GM21825 (cell line): ENCODE measurements at regions not wholly inside any gene's neighbourhood (a gene's known extent, or its start where the extent isn't known, plus 50 kb on each side); places are given as distances from the start of the nearest gene placed in this dataset.
"Not testable (repeated sequence)": the region's sequence is repeated elsewhere in the genome, so short reads cannot be mapped to it uniquely, and the experiment has no call there.

Experiments used
- ATAC-seq: cut with Tn5 transposase; IDR thresholded peaks from one replicate; pipeline ENCODE4 v1.9.1; 2021; ENCODE audit warnings: mild to moderate bottlenecking, moderate library complexity; ENCODE audit not compliant: unreplicated experiment

GRCh38 chr14:101634202-101634849, 73.0 kb downstream of the DIO3 start:
- ATAC-seq: no peak

GRCh38 chr14:101634850-101635748, 73.8 kb downstream of the DIO3 start:
- ATAC-seq: no peak

- ATAC-seq: no peak
These were observed 74.7 kb downstream of the DIO3 start for GRCh38 chr14:101635749-101636560.

GRCh38 chr14:101639241-101639833, 78.0 kb downstream of the DIO3 start:
- ATAC-seq: no peak

DNA sequence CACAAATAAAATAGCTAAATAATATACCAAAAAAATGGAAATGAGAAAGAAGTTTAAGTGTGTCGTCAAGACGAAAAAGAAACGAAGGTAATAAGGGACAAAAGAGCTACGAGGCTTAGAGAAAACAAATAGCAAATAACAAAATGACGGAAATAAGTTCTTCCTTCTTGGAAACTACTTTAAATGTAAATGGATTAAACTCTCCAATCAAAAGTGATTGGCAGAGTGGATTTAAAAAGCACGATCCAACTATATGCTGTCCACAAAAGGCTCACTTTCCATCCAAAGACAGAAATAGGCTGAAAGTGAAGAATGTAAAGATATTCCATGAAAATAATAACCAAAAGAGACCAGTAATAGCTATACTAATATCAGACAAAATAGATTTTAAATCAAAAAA, 82.4 kb downstream of the DIO3 start:
- ATAC-seq: no peak

- no peak for ATAC-seq
These were observed 92.8 kb downstream of the DIO3 start for GRCh38 chr14:101654051-101654450.

- ATAC-seq: no peak
These were observed 96.1 kb downstream of the DIO3 start for GRCh38 chr14:101657372-101657771.

DNA sequence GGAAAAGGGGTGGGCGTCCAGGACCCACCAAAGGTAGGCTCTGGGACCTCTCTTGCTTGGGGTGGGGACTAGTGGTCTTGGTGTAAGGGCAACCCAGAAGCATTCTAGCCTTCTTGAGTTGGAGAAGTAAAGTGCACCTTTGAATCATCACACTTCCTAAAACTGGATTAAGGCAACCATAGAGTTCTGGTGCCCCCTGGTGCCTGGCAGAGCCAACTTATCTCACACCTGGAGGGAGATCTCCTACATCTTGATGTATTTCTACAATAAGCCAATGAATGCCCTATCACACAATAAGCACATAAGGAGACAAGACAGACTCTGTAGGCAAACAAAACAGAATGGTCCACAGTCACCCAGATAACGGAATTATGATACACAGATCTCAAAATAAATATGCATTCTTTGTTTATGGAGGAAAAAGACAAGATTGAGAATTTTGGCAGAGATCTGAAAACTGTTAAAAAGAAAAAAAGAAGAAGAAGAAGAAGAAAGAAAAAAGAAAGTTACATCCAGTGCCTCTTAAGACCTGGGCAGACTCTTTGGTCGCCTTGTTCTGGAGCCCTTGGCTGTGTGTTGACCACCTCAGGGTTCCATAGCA, 95.9 kb upstream of the PPP2R5C start:
- ATAC-seq: no peak

GRCh38 chr14:101666264-101666663, 95.2 kb upstream of the PPP2R5C start:
- ATAC-seq: no peak

- ATAC-seq: no peak
These were observed 91.9 kb upstream of the PPP2R5C start for GRCh38 chr14:101669629-101670028.

GRCh38 chr14:101673873-101674272, 87.6 kb upstream of the PPP2R5C start:
- no peak for ATAC-seq

GRCh38 chr14:101675835-101676234, 85.7 kb upstream of the PPP2R5C start:
- not testable (repeated sequence) for ATAC-seq

GRCh38 chr14:101677912-101678327, 83.6 kb upstream of the PPP2R5C start:
- not testable (repeated sequence) for ATAC-seq

- no peak for ATAC-seq
These were observed 79.7 kb upstream of the PPP2R5C start for GRCh38 chr14:101681795-101682194.

DNA sequence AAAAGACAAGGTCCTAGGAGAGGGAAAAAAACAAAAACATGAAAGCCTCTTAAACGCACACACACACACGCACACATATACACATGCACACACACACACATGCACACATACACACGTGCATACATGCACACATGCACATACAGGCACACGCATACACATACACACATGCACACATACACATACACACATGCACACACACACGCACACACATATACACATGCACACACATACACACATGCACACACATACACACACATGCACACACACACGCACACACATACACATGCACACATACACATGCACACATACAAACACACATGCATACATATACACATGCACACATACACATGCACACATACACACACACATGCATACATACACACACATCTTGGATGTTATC, 78.1 kb upstream of the PPP2R5C start:
- ATAC-seq: no peak

DNA sequence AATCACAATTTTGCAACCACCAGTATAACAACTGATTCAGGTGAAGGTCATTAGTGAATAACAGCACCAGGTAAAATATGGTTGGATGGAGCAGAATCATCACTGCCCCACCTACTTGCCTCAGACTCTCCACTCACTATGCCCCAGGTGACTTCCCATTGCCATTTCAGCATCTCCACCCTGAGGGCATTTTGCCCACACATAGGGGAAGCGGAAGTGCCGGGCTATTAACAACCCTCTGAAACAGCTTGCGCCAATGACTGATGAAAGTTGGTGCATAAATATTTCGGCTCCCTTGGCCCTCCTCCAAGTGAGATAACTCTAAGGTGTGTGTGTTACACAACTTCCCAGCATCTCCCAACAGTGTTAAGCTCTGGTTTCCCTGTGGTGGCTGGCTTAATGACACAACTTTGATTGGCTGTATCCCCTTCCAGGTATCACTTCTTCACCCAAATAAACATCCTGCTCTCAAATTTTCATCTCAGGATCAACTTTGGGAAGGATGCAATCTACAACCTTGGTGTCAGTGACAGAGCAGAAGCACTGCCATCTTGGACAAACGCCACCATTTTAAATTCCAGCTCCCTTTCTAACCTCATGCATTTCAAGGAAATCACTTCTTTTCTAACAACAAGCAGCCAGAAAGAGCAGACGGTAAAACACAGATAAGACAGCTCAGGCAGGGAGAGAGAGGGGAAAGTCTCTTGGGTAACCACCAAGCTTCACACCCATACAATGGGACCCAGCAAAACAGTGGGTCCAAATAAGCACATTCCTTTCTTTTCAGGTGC, 73.6 kb upstream of the PPP2R5C start:
- ATAC-seq: no peak

GRCh38 chr14:101689039-101689501, 72.4 kb upstream of the PPP2R5C start:
- no peak for ATAC-seq

DNA sequence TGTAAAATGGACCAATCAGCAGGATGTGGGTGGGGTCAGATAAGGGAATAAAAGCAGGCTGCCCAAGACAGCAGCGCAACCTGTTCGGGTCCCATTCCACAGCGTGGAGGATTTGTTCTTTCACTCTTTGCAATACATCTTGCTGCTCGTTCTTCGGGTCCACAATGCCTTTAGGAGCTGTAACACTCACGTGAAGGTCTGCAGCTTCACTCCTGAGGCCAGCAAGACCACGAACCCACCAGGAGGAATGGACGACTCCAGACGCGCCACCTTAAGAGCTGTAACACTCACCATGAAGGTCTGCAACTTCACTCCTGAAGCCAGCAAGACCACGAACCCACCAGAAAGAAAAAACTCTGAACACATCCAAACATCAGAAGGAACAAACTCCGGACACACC, 71.5 kb upstream of the PPP2R5C start:
- not testable (repeated sequence) for ATAC-seq

DNA sequence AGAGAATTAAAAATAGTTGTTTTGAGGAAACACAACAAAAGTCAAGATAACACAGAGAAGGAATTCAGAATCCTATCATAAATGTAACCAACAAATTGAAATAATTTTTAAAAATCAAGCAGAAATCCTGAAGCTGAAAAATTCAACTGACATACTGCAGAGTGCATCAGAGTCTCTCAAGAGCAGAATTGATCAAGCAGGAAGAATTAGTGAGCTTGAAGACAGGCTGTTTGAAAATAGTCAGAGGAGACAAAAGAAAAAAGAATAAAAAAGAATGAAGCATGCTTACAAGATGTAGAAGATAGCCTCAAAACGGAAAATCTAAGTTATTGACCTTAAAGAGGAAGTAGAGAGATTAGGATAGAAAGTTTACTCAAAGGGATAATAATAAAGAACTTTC, 65.8 kb upstream of the PPP2R5C start:
- no peak for ATAC-seq

DNA sequence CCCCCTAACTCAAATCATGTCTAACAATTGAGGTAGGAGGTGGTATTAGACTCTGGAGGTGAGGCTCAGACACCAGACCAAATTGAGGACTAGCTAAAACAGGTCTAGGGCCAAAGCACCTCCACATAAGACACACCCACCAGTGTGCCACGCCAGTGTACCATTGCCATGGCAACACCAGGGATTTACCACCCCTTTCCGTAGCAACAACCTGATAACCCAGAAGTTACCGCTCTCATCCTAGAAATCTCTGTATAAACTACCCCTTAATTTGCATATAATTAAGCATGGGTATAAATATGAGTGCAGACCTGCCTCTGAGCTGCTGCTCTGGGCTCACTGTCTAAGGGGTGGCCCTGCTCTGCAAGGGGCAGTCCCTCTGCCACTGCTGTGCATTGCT, 57.4 kb upstream of the PPP2R5C start:
- ATAC-seq: no peak
